HepG2 (cell line): ENCODE measurements at regions not wholly inside any gene's neighbourhood (a gene's known extent, or its start where the extent isn't known, plus 50 kb on each side); places are given as distances from the start of the nearest gene placed in this dataset.

Source experiments
- ATF4 ChIP-seq, 2 experiments: fragments of 450-650 bp in 1 of 2; sonication (generic) in 1 of 2; formaldehyde crosslinking; IDR thresholded peaks; 2 replicates each; pipeline versions ENCODE4 v1.5.0 to v1.8.0; 2020 to 2022; ENCODE audit warnings: mild to moderate bottlenecking in 1 of 2, missing genetic modification reagents in 1 of 2
- CTCF ChIP-seq: sonication (generic); formaldehyde crosslinking; IDR thresholded peaks from 2 replicates; pipeline ENCODE4 v1.5.0; 2020; ENCODE audit warnings: mild to moderate bottlenecking, missing genetic modification reagents, moderate library complexity
- STAT6 ChIP-seq: sonication (generic); formaldehyde crosslinking; IDR thresholded peaks from 2 replicates; pipeline ENCODE4 v1.4.0; 2020; ENCODE audit warnings: missing genetic modification reagents, mild to moderate bottlenecking, borderline replicate concordance
- TF ChIP-seq, protein P1 (sequence below): IDR thresholded peaks from 2 replicates; pipeline ENCODE4 v1.6.1; 2012; ENCODE audit warnings: inconsistent platforms

GRCh38 chr7:98764946-98765345 lies 104.9 kb downstream of the TMEM130 start:
- TF ChIP-seq, protein P1, sequence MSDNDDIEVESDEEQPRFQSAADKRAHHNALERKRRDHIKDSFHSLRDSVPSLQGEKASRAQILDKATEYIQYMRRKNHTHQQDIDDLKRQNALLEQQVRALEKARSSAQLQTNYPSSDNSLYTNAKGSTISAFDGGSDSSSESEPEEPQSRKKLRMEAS = no peak
- no peak for TF ChIP-seq CTCF
- no peak for TF ChIP-seq ATF4 (CRISPR knock-in tag; IDR thresholded peaks at IDR 0.05)
- no peak for TF ChIP-seq STAT6 (CRISPR knock-in tag)
